Breast epithelium (tissue), 3 donors: ENCODE measurements at regions not wholly inside any gene's neighbourhood (a gene's known extent, or its start where the extent isn't known, plus 50 kb on each side); places are given as distances from the start of the nearest gene placed in this dataset.

Experiments
- CTCF ChIP-seq, 3 donors: fragments of 450-650 bp; IDR thresholded peaks; one replicate each; pipeline ENCODE4 v1.5.1; 2016 to 2017; ENCODE audit warnings: antibody characterized with exemption in 3 of 3, mild to moderate bottlenecking in 3 of 3, moderate library complexity in 3 of 3
- POLR2A ChIP-seq: fragments of 450-650 bp; IDR thresholded peaks from one replicate; pipeline ENCODE4 v1.6.1; 2016; ENCODE audit warnings: antibody characterized with exemption, mild to moderate bottlenecking, moderate library complexity
- POLR2AphosphoS5 ChIP-seq, 3 donors: sonication (generic); formaldehyde crosslinking; IDR thresholded peaks; one replicate each; pipeline ENCODE4 v1.6.1; 2017; ENCODE audit warnings: antibody characterized with exemption in 3 of 3

GRCh38 chr5:67998709-67999261 lies 216.8 kb upstream of the PIK3R1 start:
- TF ChIP-seq CTCF (IDR thresholded peaks at IDR 0.05) = no peak
- TF ChIP-seq POLR2A = no peak
- TF ChIP-seq POLR2AphosphoS5 (IDR thresholded peaks at IDR 0.05) = peak; percentile 18 to 58 (median 41)
